ENCODE measurements at regions not wholly inside any gene's neighbourhood (a gene's known extent, or its start where the extent isn't known, plus 50 kb on each side); places are given as distances from the start of the nearest gene placed in this dataset.

GRCh38 chr6:109295774-109296156, 86.5 kb downstream of the CD164 start:
- Histone ChIP-seq H3K9me3 (no peaks in the 10 kb centered on the region), H3K27me3 (no peaks in the 10 kb centered on the region), H3K4me3 (no peak overlapping the region), H3K36me3 (no peaks in the 10 kb centered on the region), H3K27ac (no peak overlapping the region), H3K4me1 (peaks cover 0 to 39% (median 13%) of the 10 kb centered on the region in 12 donors)
- TF ChIP-seq POLR2A (IDR thresholded peaks at IDR 0.05) (no peak), CTCF (IDR thresholded peaks at IDR 0.05) (no peak)
- 86 to 95% (median 94%) methylated on average over 3 of the region's 3 CpGs for WGBS, 4 donors
- intact Hi-C loops (cut with DNase I) = no loop called here
- DNase-seq = no peak
- no peak for ATAC-seq

- DNase-seq = no peak
- peaks cover 0 to 2% (median 0%) of the 10 kb centered on the region in 9 donors for H3K27me3 ChIP-seq
- intact Hi-C loops (cut with DNase I) = no loop called here
- no peak for ATAC-seq
- H3K36me3 ChIP-seq = no peaks in the 10 kb centered on the region
- peaks cover 0 to 39% (median 11%) of the 10 kb centered on the region in 12 donors for H3K4me1 ChIP-seq
- TF ChIP-seq CTCF (IDR thresholded peaks at IDR 0.05) = no peak
- no peak for TF ChIP-seq POLR2A (IDR thresholded peaks at IDR 0.05)
- H3K27ac ChIP-seq = no peak overlapping the region
- 61 to 67% (median 65%) methylated on average over 5 of the region's 5 CpGs for WGBS, 4 donors
- no peaks in the 10 kb centered on the region for H3K9me3 ChIP-seq
- no peak overlapping the region for H3K4me3 ChIP-seq
Observed at GRCh38 chr6:109295109-109295773, 87.0 kb downstream of the CD164 start.

DNA sequence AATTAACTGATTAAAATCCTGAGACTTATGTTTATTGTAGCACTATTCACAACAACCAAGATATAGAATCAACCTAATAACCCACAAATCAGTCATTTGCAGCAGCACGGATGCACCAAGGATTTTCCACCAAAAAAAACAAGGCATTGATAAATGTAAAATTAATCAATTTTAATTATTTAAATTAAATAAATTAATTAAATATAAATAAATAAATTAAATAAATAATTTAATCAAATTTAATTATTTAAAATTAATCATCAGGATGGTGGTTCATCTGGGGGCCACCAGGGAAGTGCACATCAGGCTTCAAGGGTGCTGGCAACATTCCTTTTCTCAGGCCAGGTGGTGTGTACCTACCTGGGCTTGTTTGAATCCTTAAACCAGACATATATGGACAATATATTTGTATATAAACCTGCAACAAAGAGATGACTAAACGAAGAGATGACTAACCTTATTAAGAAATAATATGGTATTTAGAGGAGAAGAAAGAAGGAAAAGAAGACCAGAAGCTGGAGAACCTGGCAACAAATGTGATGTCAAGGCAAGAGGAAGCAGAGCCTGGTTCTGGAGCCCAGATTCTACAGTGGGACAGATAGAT, 89.2 kb downstream of the CD164 start:
- 87 to 96% (median 92%) methylated on average over 2 of the region's 2 CpGs for WGBS, 4 donors
- intact Hi-C loops (cut with DNase I) = no loop called here
- DNase-seq (no peak), ATAC-seq (no peak)
- Histone ChIP-seq H3K4me1 (peaks cover 0 to 25% (median 0%) of the 10 kb centered on the region in 12 donors), H3K27me3 (peaks cover 0 to 9% (median 0%) of the 10 kb centered on the region in 9 donors), H3K9me3 (no peaks in the 10 kb centered on the region), H3K4me3 (no peak overlapping the region), H3K27ac (peak overlapping the region in 3 of 12 donors; percentile 13 to 47 (median 38)), H3K36me3 (no peaks in the 10 kb centered on the region)
- no peak for TF ChIP-seq POLR2A (IDR thresholded peaks at IDR 0.05)
- TF ChIP-seq CTCF (IDR thresholded peaks at IDR 0.05) = no peak

DNA sequence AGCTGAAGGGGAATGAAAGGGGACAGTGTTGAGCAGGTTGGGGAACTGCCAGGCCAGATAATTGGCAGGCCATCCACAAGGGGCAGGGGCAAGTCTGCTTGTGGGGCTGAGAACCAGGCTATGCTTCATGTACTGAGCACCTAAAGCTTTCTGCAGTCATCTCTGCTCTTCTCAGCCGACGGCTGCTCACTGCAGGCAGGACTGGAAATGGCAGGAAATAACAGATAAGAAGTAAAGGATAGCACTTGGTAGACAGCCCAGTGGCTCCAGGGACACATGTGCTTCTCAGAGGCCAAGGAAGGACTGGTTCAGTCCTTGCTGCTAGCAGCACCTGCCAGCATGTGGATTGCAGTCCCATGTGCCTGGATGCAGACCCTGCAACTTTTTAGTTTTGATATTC, 89.8 kb downstream of the CD164 start:
- Histone ChIP-seq H3K27me3 (peaks cover 0 to 9% (median 0%) of the 10 kb centered on the region in 9 donors), H3K9me3 (no peaks in the 10 kb centered on the region), H3K4me1 (peaks cover 0 to 21% (median 0%) of the 10 kb centered on the region in 12 donors), H3K36me3 (no peaks in the 10 kb centered on the region), H3K27ac (peak overlapping the region in 2 of 12 donors; percentile 2), H3K4me3 (no peak overlapping the region)
- ATAC-seq = peak; percentile 43 to 83 (median 78)
- intact Hi-C loops (cut with DNase I) = no loop called here
- TF ChIP-seq CTCF (IDR thresholded peaks at IDR 0.05) (no peak), POLR2A (IDR thresholded peaks at IDR 0.05) (no peak)
- WGBS, 4 donors = 29 to 39% (median 34%) methylated on average over 2 of the region's 2 CpGs
- peak in 2 of 5 donors; percentile 38 to 59 for DNase-seq

All from heart left ventricle (tissue), 16 donors.